ENCODE measurements at regions not wholly inside any gene's neighbourhood (a gene's known extent, or its start where the extent isn't known, plus 50 kb on each side); places are given as distances from the start of the nearest gene placed in this dataset.

- no peak for TF ChIP-seq EZH2 (IDR thresholded peaks at IDR 0.05; ENCODE audit: insufficient read depth, low read length)
- TF ChIP-seq, protein P1, sequence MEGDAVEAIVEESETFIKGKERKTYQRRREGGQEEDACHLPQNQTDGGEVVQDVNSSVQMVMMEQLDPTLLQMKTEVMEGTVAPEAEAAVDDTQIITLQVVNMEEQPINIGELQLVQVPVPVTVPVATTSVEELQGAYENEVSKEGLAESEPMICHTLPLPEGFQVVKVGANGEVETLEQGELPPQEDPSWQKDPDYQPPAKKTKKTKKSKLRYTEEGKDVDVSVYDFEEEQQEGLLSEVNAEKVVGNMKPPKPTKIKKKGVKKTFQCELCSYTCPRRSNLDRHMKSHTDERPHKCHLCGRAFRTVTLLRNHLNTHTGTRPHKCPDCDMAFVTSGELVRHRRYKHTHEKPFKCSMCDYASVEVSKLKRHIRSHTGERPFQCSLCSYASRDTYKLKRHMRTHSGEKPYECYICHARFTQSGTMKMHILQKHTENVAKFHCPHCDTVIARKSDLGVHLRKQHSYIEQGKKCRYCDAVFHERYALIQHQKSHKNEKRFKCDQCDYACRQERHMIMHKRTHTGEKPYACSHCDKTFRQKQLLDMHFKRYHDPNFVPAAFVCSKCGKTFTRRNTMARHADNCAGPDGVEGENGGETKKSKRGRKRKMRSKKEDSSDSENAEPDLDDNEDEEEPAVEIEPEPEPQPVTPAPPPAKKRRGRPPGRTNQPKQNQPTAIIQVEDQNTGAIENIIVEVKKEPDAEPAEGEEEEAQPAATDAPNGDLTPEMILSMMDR (IDR thresholded peaks at IDR 0.05; ENCODE audit: insufficient read depth, low read depth, low read length): no peak
Measured at GRCh38 chr6:140438346-140438735, 1063.9 kb upstream of the CITED2 start.
